CD4-positive, alpha-beta T cell treated with Interleukin-17A for 1 hour (primary cell): ENCODE measurements at regions not wholly inside any gene's neighbourhood (a gene's known extent, or its start where the extent isn't known, plus 50 kb on each side); places are given as distances from the start of the nearest gene placed in this dataset.
"Not testable (repeated sequence)": the region's sequence is repeated elsewhere in the genome, so short reads cannot be mapped to it uniquely, and the experiment has no call there.

Experiments
- DNase-seq: peaks from one replicate; pipeline ENCODE4 v3.0.0-alpha.2; 2020

- no peak for DNase-seq
Observed at GRCh38 chr20:40019510-40019909, 669.5 kb downstream of the MAFB start.

DNA sequence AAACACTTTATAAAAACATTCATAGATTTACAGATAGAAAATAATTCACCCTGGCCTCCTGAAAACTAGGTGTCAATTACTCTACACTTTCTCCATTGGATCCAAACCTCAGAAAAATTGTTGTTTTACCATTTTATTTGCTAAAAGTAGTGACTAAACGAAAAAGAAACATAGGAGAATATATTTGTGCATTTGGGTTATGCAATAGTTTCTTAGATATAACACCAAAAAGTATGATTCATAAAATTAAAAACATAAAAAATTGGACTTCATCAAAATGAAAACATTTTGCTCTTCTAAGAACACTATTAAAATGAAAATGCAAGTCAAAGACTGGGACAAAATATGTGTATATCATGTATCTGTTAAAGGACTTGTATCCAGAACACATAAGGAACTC, 671.3 kb downstream of the MAFB start:
- DNase-seq: no peak

DNA sequence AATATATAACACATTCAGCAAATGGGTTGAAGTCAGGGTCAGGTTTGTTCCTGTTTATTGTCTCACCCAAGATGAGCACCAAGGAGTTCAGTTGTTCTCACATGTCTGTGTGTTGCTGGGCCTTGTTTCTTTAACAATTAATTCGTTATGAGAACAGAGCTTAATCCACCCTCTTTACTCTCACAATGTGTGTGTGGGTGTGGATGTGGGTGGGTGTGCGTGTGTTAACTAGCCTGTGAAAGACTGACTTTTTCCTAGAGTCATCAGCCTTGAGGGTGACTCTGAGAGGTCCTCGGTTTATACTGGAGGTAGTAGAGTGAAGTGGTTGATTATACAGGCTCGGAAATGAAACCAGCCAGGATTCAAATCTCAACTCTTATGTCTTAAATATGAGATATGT, 672.1 kb downstream of the MAFB start:
- DNase-seq: no peak

GRCh38 chr20:40016392-40016791, 672.6 kb downstream of the MAFB start:
- DNase-seq: no peak

DNA sequence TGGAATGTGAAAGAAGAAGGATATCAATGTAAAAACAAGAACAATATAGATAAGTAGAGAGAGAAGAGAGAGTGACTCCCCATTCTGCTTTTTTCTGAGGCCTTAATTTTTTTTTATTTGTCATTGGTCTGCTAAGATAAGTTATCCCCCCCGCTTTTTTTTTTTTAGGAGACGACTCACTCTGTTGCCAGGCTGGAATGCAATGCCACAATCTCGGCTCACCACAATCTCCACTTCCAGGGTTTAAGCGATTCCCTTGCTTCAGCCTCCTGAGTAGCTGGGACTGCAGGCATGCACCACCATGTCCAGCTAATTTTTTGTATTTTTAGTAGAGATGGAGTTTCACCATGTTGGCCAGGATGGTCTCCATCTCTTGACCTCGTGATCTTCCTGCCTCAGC, 677.0 kb downstream of the MAFB start:
- not testable (repeated sequence) for DNase-seq

DNA sequence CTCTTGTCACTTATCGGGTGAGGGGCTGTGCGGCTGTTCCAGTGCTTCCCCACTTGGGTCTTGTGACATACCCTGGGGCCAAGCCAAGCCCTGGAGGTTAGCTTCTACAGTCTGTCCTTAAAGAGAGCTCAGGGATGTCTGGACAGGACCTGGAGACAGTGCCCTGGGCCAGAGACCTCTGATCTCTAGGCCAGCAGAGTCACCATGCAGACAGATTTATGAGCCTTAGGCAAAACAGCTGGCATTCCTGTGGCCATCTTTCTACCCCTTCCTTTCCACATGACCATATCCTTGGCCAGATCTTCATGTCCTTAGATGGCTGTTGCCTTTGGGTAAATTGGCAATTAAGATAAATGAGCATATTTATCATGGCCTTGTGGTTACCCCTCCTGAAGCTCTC, 678.6 kb downstream of the MAFB start:
- no peak for DNase-seq

GRCh38 chr20:40009542-40009941, 679.5 kb downstream of the MAFB start:
- DNase-seq: no peak

DNA sequence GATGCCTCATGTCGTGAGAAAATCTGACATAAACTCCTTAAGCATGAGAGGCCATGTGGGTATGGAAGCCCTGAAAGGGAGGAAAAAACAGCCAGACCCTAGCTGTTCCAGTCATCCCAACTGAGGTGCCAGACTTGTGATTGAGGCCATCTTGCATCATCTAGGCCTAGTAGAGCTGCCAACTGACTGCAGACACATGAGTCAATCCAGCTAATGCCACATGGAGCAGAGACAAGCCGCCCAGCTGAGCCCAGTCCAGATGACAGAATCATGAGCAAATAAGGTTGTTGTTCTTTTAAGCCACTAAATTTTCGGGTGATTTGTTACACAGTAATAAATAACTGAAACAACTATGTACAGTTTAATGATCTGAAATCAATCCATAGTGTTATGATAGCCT, 680.9 kb downstream of the MAFB start:
- no peak for DNase-seq

DNA sequence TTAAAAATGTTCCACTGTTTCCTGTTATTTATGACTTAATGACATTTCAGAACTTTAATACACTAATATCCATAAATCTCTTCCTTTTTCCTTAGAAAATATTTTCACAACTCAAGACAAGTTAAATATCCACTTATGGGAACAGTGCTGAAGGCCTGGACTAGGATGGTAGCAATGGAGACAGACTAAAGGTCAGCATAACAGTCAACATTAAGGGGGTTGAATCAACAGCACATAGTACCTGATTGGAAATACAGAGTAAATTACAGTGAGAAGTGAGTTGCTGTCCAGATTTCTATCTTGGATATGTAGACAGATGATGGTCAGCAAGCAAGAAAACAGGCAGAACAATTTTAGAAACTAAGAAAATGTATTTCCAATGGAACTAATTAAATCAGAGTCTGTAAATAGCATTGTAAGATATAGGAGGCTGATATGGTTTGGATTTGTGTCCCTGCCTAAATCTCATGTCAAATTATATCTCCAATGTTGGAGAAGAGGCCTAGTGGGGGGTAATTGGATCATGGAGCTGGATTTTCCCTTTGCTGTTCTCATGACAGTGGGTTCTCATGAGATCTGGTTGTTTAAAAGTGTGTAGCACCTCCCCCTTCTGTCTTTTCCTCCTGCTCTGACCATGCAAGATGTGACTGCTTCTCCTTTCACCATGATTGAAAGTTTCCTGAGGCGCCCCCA, 682.7 kb downstream of the MAFB start:
- DNase-seq: no peak

DNA sequence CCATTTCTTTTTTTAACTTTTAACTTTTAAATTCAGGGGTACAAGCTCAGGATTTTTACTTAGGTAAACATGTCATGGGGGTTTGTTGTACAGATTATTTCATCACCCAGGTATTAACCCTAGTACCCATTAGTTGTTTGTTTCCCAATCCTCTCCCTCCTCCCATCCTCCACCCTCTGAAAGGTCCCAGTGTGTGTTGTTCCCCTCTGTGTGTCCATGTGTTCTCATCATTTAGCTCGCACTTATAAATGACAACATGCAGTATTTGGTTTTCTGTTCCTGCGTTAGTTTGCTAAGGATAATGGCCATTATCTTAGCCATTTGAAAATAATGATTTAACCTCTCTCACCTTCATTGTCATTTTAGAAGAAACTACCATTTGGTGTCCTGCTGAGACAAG, 684.9 kb downstream of the MAFB start:
- DNase-seq: not testable (repeated sequence)

GRCh38 chr20:39993742-39994141, 695.3 kb downstream of the MAFB start:
- no peak for DNase-seq

DNA sequence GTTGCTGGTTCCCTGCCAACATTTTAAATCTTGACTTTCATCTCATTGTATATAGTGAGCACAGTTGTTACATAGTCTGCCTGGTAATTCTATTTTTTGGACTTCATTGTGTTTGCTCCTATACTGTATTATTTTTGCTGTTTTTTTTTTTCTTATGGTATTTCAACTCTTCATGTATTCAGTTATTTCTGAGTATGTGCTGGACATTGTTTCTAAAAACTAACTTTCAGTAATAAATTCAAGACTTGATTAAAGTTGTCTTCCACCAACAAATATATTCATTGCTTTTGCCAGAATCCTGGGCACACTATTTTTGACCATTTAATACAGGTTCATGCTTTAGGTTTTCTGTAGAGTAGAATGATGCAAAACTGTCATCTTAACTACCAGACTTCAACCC, 698.3 kb downstream of the MAFB start:
- no peak for DNase-seq

DNA sequence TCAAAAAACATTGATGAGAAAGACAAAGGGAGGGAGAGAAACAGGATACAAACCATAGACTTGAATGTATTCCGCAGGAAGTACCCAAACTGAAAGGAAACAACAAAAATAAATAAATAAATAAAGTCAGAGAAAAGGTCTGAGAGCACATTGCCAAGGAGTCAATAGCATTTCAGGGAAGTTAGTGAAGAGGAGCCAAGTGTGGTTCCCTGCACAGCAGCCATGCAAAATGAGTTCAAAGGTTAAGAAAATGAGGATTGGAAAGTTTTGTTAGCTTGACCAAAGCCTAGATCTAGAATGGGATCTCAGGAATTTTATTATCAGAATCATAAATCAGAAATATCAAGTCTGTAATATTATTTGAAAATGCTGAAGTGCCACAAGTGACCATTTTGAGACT, 700.0 kb downstream of the MAFB start:
- DNase-seq: no peak

GRCh38 chr20:39986173-39986904, 702.7 kb downstream of the MAFB start:
- no peak for DNase-seq

GRCh38 chr20:39985271-39985827, 703.7 kb downstream of the MAFB start:
- DNase-seq: no peak

GRCh38 chr20:39983655-39984054, 705.4 kb downstream of the MAFB start:
- DNase-seq: no peak

DNA sequence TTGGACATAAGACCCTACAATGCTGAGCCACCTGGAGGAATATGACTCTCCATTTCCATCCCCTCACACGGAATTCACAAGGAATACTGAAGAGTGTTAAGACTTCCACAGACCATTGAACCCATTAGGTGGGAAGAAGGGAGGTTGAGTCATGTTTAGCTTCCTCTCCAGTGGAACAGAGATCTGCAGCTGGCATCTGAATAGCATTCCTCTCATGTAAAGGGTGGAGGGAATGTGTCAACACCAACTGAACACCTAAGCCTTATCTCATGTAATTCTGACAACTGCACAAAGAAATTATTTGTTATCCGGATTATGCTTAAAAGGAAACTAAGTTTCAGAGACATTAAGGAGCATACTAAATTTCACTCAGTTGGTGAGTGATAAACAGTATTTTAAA, 705.9 kb downstream of the MAFB start:
- no peak for DNase-seq

DNA sequence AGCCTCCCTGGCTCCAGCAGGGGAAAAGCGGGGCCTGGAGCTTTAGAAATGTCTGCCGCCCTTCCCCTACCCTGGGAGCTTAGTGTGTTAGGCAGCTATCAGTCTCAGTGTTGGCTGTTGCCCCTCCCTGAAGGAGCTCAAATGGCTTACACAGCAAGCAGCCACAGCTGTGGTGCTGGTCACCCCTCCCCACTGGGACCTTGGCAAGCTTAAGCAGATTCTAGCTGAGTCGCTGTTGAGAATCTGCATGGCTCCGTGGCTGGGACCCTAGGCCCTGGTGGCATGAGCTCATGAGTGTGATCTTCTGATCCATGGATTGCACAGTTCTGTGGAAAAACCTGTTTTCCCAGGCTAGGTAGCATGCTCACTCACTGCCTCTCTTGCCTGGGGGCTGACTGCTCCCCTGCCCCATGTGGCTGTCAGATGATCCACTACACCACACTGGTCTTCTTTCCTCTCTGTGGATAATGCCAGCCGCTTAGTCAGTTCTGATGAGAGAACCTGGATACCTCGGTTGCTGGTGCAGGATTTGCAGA, 714.0 kb downstream of the MAFB start:
- DNase-seq: no peak

DNA sequence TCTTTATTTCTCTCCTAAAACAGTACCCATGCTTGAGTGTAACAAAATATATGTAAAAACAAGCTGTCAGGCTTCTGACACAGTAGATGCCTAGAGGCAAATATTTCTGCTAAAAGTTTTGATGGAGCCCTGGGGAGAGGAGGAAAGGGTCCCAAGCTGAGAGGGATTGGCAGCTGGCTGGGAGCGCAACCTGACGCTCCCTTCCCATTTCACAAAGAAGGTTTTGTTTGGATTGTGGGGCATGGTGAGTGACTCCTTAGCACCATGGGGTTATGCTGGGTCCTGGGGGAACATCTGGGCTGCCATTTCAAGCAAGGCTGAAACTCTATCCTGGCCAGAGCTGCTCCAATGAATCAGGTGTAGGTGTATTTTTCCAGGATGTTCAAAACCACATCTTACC, 720.5 kb downstream of the MAFB start:
- DNase-seq: no peak

GRCh38 chr20:39967806-39968205, 721.2 kb downstream of the MAFB start:
- DNase-seq: no peak

GRCh38 chr20:39961637-39962244, 727.3 kb downstream of the MAFB start:
- no peak for DNase-seq

DNA sequence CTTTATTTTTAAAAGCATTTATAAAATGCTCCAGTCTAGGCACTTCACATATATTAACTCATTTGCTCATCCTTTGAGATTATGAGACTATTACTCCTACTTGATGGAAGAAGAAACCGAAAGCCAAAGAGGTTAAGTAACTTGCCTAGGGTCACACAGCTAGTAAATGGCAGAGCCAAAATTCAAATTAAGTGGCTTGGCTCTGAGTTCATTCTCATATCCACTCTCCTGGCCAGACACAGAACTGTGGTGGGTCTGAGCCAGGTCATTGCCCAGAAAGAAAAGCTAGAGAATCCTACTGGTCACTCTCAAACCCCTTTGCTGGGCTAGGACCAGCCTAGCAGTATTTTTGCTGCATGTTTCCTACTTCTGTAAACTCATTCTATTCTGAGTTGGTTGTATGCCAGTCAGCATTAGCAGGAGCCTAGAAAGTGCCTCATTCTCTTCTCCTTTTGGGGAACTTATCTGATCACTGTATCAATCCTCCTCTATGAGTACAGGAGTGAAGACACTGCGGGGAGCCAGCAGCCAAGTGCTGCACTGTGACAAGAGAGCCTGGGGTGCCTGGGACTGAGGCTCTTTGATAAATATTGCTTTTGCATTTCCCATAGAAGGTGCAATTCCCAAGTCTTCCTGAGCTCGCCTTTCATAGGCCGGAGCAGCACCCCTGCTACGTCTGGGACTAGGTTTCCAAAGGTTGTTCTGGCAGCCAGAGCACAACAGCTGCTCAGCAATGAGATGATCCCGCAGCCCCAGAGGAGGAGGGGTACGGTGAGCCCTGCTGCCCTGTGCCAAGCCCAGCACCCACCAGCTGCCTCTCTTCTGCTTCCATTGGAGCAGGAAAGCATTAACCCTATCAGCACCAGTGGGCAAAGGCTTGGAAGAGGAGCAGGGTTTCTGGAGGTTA, 728.3 kb downstream of the MAFB start:
- no peak for DNase-seq

DNA sequence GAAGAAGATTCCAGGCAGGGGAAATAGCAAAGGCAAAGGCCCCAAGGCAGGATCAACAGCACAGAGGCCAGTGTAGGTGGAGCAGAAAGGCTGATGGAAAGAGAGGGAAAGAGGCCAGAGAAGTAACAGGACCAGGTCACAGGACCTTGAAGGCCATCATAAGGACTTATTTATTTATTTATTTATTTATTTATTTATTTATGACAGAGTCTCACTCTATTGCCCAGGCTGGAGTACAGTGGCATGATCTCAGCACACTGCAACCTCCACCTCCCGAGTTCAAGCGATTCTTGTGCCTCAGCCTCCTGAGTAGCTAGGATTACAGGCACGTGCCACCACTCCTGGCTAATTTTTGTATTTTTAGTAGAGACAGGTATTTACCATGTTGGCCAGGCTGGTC, 731.1 kb downstream of the MAFB start:
- DNase-seq: not testable (repeated sequence)
